Activated T-helper 17 cell treated with anti-CD3 and anti-CD28 coated beads, Interleukin-2, amount 50 U/mL, for 72 hours (primary cell): ENCODE measurements at regions not wholly inside any gene's neighbourhood (a gene's known extent, or its start where the extent isn't known, plus 50 kb on each side); places are given as distances from the start of the nearest gene placed in this dataset.

Experiments used
- ATAC-seq: fragments of 150-1000 bp; cut with Tn5 transposase; replicated peaks from 2 replicates; pipeline ENCODE4 v1.10.0; 2021; ENCODE audit warnings: mild to moderate bottlenecking, moderate library complexity
- H3K27ac Mint-ChIP-seq: one replicate; pipeline ENCODE4 v1.8.0; 2022; ENCODE audit warnings: mixed read lengths
- H3K27me3 Mint-ChIP-seq: one replicate; pipeline ENCODE4 v1.8.0; 2022; ENCODE audit warnings: mixed read lengths
- H3K36me3 Mint-ChIP-seq: one replicate; pipeline ENCODE4 v1.8.0; 2022; ENCODE audit warnings: low read depth, mild to moderate bottlenecking, mixed read lengths
- H3K4me1 Mint-ChIP-seq: one replicate; pipeline ENCODE4 v1.8.0; 2022; ENCODE audit warnings: mixed read lengths
- H3K4me3 Mint-ChIP-seq: one replicate; pipeline ENCODE4 v1.8.0; 2022; ENCODE audit warnings: mild to moderate bottlenecking, mixed read lengths
- H3K9me3 Mint-ChIP-seq: one replicate; pipeline ENCODE4 v1.8.0; 2022; ENCODE audit warnings: mixed read lengths

- Mint-ChIP-seq H3K9me3 (peaks cover 9% of the 10 kb centered on the region), H3K27ac (no peak overlapping the region), H3K36me3 (no peaks in the 10 kb centered on the region), H3K4me1 (no peaks in the 10 kb centered on the region), H3K4me3 (no peak overlapping the region), H3K27me3 (peaks cover 3% of the 10 kb centered on the region)
- ATAC-seq = no peak
Observed at GRCh38 chr18:75880925-75881504, 453.5 kb upstream of the SMIM21 start.

DNA sequence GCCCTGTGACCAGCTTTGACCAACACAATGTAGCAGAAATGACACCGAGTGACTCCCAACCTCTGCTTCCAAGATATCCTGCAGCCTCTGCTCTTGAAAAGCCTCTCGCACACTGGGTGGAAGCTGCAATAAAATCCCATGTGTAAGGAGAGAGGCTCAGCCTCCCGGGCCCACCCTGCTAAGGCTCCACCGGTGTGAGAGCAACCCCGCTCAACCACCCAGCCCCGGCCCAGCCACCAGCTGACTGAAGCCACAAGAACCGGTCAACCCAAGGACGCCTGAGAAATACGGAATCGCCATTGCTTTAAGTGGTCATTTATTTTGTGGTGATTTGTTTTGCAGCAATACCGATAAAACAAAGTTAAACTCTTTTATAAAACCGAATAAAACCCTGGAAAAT is 452.8 kb upstream of the SMIM21 start:
- Mint-ChIP-seq H3K4me1 (no peaks in the 10 kb centered on the region), H3K4me3 (no peak overlapping the region)

GRCh38 chr18:75879196-75879595 is 451.7 kb upstream of the SMIM21 start:
- H3K4me3 Mint-ChIP-seq = no peak overlapping the region
- no peaks in the 10 kb centered on the region for H3K36me3 Mint-ChIP-seq
- peaks cover 9% of the 10 kb centered on the region for H3K9me3 Mint-ChIP-seq
- H3K4me1 Mint-ChIP-seq = no peaks in the 10 kb centered on the region
- H3K27me3 Mint-ChIP-seq = peaks cover 3% of the 10 kb centered on the region
- H3K27ac Mint-ChIP-seq = no peak overlapping the region
- no peak for ATAC-seq

More for the DNA sequence above, 452.8 kb upstream of the SMIM21 start:
- Mint-ChIP-seq H3K27ac (no peak overlapping the region), H3K27me3 (peaks cover 3% of the 10 kb centered on the region), H3K36me3 (no peaks in the 10 kb centered on the region), H3K9me3 (peaks cover 9% of the 10 kb centered on the region)
- no peak for ATAC-seq

- H3K27me3 Mint-ChIP-seq = peaks cover 3% of the 10 kb centered on the region
- no peak for ATAC-seq
- peaks cover 9% of the 10 kb centered on the region for H3K9me3 Mint-ChIP-seq
- no peak overlapping the region for H3K4me3 Mint-ChIP-seq
- no peaks in the 10 kb centered on the region for H3K36me3 Mint-ChIP-seq
- no peak overlapping the region for H3K27ac Mint-ChIP-seq
- no peaks in the 10 kb centered on the region for H3K4me1 Mint-ChIP-seq
Observed at GRCh38 chr18:75875559-75875958, 448.1 kb upstream of the SMIM21 start.

GRCh38 chr18:75874401-75875089 is 447.0 kb upstream of the SMIM21 start:
- Mint-ChIP-seq H3K36me3 (no peaks in the 10 kb centered on the region), H3K27me3 (peaks cover 3% of the 10 kb centered on the region), H3K4me1 (no peaks in the 10 kb centered on the region), H3K27ac (no peak overlapping the region), H3K4me3 (no peak overlapping the region), H3K9me3 (peaks cover 9% of the 10 kb centered on the region)
- ATAC-seq = no peak

GRCh38 chr18:75871596-75871995 is 444.1 kb upstream of the SMIM21 start:
- ATAC-seq = no peak
- no peaks in the 10 kb centered on the region for H3K36me3 Mint-ChIP-seq
- no peak overlapping the region for H3K27ac Mint-ChIP-seq
- H3K9me3 Mint-ChIP-seq = peaks cover 2% of the 10 kb centered on the region
- no peak overlapping the region for H3K4me3 Mint-ChIP-seq
- H3K4me1 Mint-ChIP-seq = no peaks in the 10 kb centered on the region
- no peaks in the 10 kb centered on the region for H3K27me3 Mint-ChIP-seq

GRCh38 chr18:75869162-75869561 is 441.7 kb upstream of the SMIM21 start:
- Mint-ChIP-seq H3K27ac (no peak overlapping the region), H3K36me3 (no peaks in the 10 kb centered on the region), H3K4me3 (no peak overlapping the region), H3K4me1 (no peaks in the 10 kb centered on the region), H3K27me3 (peaks cover 5% of the 10 kb centered on the region), H3K9me3 (no peaks in the 10 kb centered on the region)
- ATAC-seq = no peak

DNA sequence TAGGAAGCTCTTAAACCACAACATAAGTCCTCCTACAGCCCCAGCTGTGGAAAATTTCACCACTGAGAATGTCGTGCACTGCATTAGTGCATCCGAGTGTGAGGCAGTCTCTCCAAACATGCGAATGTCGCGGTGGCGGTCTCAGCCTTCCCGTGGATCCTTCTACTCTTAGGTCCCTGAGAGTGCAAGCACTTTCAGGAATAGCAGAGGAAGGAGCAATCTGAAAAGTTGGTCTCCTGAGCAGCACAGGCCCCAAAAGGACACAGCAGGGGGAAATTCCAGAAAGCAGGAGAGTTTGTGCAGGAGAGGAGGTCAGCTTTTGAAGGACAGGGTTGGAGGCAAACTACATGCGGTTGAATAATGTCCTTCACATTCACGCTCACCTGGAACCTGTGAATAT is 440.5 kb upstream of the SMIM21 start:
- Mint-ChIP-seq H3K9me3 (no peaks in the 10 kb centered on the region), H3K36me3 (no peaks in the 10 kb centered on the region), H3K4me1 (no peaks in the 10 kb centered on the region), H3K4me3 (no peak overlapping the region), H3K27me3 (peaks cover 5% of the 10 kb centered on the region), H3K27ac (no peak overlapping the region)
- ATAC-seq = no peak

DNA sequence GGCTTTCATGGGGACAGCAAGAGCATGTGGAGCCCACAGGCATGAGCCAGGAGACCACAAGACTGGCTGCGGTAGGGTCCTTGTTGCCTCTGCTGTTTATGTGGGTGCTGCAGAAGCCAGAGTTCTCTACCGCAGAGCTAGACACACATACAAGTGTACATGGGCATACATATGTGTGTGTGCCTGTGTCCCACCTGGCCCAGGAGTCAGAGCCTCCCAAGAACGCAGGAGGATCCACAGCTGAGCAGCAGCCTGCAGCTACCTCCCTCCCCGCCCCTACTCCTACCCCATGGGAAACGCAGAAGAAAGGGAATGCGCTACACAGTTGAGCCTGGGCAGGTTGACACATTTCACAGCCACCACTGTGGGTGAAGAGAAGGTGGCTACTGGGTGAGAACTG is 438.1 kb upstream of the SMIM21 start:
- Mint-ChIP-seq H3K27ac (no peak overlapping the region), H3K4me1 (no peaks in the 10 kb centered on the region), H3K27me3 (peaks cover 19% of the 10 kb centered on the region), H3K9me3 (peaks cover 11% of the 10 kb centered on the region), H3K36me3 (no peaks in the 10 kb centered on the region), H3K4me3 (no peak overlapping the region)
- no peak for ATAC-seq

DNA sequence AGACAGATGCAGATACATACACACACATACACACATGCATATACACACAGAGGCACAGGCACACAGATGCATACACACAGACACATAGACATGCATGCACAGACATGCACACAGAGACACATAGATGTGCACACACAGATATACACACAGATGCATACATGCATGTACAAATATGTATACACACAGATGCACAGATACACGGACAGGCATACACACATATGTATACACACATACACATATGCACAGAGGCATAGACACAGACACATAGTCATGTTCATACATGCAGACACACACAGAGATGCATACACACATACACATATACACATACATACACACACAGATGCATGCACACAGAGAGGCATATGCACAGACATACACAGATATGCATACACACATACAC is 437.3 kb upstream of the SMIM21 start:
- no peak for ATAC-seq
- H3K9me3 Mint-ChIP-seq = peaks cover 11% of the 10 kb centered on the region

GRCh38 chr18:75863696-75864095 is 436.2 kb upstream of the SMIM21 start:
- H3K9me3 Mint-ChIP-seq = peaks cover 11% of the 10 kb centered on the region
- peaks cover 28% of the 10 kb centered on the region for H3K27me3 Mint-ChIP-seq
- no peak for ATAC-seq
- H3K36me3 Mint-ChIP-seq = no peaks in the 10 kb centered on the region
- H3K4me1 Mint-ChIP-seq = no peaks in the 10 kb centered on the region
- H3K27ac Mint-ChIP-seq = no peak overlapping the region
- H3K4me3 Mint-ChIP-seq = no peak overlapping the region

More for the DNA sequence above, 437.3 kb upstream of the SMIM21 start:
- Mint-ChIP-seq H3K4me3 (no peak overlapping the region), H3K4me1 (no peaks in the 10 kb centered on the region), H3K36me3 (no peaks in the 10 kb centered on the region), H3K27me3 (peaks cover 23% of the 10 kb centered on the region), H3K27ac (no peak overlapping the region)

DNA sequence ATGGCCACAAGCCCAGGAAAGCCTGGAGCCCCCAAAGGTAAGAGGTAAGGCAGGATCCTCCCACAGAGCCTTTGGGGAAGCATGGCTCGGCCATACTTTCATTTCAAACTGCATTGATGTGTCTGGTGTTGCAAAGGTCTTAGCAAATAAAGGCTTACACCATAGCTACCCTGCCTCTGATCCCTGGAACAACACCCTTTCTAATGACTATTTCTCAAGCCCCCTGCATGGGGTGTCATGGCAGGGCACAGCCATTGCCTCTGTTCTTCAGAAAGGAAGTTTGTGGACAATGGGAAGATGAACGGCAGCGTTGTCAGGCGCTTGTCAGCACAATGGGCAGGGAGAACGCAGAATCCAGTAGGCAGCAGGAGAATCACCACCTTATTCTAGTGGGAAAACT is 435.0 kb upstream of the SMIM21 start:
- H3K36me3 Mint-ChIP-seq = no peaks in the 10 kb centered on the region
- peaks cover 11% of the 10 kb centered on the region for H3K9me3 Mint-ChIP-seq
- H3K27me3 Mint-ChIP-seq = peaks cover 32% of the 10 kb centered on the region
- H3K4me3 Mint-ChIP-seq = no peak overlapping the region
- no peak overlapping the region for H3K27ac Mint-ChIP-seq
- no peak for ATAC-seq
- no peaks in the 10 kb centered on the region for H3K4me1 Mint-ChIP-seq

DNA sequence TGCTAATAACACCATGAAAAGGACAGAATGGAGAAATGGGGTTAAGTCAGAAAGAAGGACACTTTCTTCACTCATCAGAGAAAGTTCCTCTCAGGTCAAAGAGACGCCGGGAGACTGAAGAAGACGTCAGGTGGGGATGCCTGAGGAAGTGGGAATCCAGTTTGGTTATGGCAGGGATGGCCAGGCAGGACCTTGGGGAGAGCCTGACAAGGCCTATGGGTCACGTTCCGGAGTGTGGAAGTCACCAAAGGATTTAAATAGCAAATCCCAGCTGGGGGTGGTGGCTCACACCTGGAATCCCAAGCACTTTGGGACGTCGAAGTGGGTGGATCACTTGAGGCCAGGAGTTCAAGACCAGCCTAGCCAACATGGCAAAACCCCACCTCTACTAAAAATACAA is 432.7 kb upstream of the SMIM21 start:
- Mint-ChIP-seq H3K4me3 (no peak overlapping the region), H3K9me3 (peaks cover 11% of the 10 kb centered on the region), H3K36me3 (no peaks in the 10 kb centered on the region), H3K27ac (no peak overlapping the region), H3K27me3 (peaks cover 33% of the 10 kb centered on the region), H3K4me1 (no peaks in the 10 kb centered on the region)
- ATAC-seq = no peak

DNA sequence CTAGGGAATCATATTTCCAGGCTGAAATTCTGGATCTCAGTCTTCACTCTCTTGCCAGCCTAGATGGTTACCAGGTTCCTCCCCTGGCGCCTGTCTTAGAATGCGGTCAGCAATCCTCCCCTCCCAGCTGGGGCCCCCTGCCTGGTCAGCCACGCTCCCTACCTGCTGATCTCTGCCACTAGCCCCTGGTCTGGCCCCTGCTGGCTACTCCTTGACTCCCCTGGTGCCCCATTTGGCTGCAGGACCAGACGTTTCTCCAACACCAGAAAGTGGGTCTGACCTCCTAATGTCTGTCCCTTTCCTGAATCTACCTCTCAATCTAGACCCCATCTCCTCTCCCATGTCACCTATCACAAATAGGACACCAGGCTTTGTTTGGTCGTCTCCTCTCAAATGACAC is 432.0 kb upstream of the SMIM21 start:
- Mint-ChIP-seq H3K4me3 (no peak overlapping the region), H3K36me3 (no peaks in the 10 kb centered on the region), H3K9me3 (peaks cover 15% of the 10 kb centered on the region), H3K4me1 (no peaks in the 10 kb centered on the region), H3K27ac (no peak overlapping the region), H3K27me3 (peaks cover 29% of the 10 kb centered on the region)
- no peak for ATAC-seq

DNA sequence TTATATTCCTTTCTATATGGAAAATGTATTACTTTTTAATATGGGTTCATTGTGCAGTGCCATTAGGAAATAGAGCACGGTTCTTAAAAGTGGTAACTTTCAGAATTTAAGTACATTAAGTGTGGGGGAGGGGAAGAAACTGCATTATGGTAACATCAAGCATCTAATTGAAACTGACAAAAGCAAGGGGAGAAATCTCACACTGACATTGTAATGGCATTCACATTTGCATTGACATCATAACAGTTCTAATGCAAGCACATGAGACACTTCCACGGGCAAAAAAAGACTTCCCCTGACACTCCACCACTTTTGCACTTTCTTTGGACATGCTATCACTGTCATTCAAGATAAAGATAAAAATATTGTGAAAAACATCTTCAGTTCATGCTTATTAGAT is 431.3 kb upstream of the SMIM21 start:
- Mint-ChIP-seq H3K27ac (no peak overlapping the region), H3K27me3 (peaks cover 28% of the 10 kb centered on the region), H3K4me3 (no peak overlapping the region), H3K9me3 (peaks cover 15% of the 10 kb centered on the region), H3K36me3 (no peaks in the 10 kb centered on the region), H3K4me1 (no peaks in the 10 kb centered on the region)
- no peak for ATAC-seq
